Neural crest cell (in vitro differentiated cells): ENCODE measurements at regions not wholly inside any gene's neighbourhood (a gene's known extent, or its start where the extent isn't known, plus 50 kb on each side); places are given as distances from the start of the nearest gene placed in this dataset.

ENCODE experiments used
- DNase-seq: peaks from one replicate; pipeline ENCODE4 v3.0.0; 2021; ENCODE audit warnings: low read depth, mixed read lengths, low spot score
- H3K27ac Mint-ChIP-seq: one replicate; pipeline ENCODE4 v1.8.0; 2021; ENCODE audit warnings: mild to moderate bottlenecking, mixed read lengths; ENCODE audit not compliant: unreplicated experiment
- H3K27me3 Mint-ChIP-seq: 2 replicates; pipeline ENCODE4 v1.8.0; 2021; ENCODE audit warnings: low read depth, mild to moderate bottlenecking, mixed read lengths
- H3K36me3 Mint-ChIP-seq: 2 replicates; pipeline ENCODE4 v1.8.0; 2021; ENCODE audit warnings: low read depth, mild to moderate bottlenecking, mixed read lengths
- H3K4me1 Mint-ChIP-seq: 2 replicates; pipeline ENCODE4 v1.8.0; 2021; ENCODE audit warnings: mixed read lengths
- H3K4me3 Mint-ChIP-seq: one replicate; pipeline ENCODE4 v1.8.0; 2021; ENCODE audit warnings: mild to moderate bottlenecking, mixed read lengths
- H3K9me3 Mint-ChIP-seq: 2 replicates; pipeline ENCODE4 v1.8.0; 2021; ENCODE audit warnings: mixed read lengths
- TF ChIP-seq, protein P1 (sequence below): fragments of 200-600 bp; sonication (generic); conservative IDR thresholded peaks from 2 replicates; pipeline ENCODE4 v1.5.0; 2021; ENCODE audit warnings: antibody characterized with exemption, mild to moderate bottlenecking

DNA sequence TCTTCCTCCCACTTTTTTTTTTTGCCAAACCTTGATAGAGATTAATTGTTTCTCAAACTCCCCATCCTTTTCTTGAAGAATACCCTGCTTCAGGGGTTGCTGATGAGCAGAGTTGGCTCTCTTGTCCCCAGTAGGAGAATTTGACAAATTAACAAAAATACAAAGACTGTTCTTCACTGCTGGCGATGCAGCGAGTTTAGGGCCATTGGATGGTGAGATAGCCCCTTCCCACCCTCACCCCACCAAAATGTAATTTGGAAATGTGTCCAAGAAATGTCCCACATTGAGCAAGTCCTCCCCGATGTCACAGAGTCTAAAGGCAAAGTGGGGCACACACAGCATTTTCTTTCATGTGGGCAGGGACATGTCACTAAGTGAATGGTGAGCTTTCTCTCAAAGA lies 136.0 kb upstream of the RARB start:
- Mint-ChIP-seq H3K9me3 (no peaks in the 10 kb centered on the region), H3K27ac (peak overlapping the region; percentile 70), H3K36me3 (peaks cover 2% of the 10 kb centered on the region), H3K4me1 (peaks cover 64% of the 10 kb centered on the region), H3K4me3 (no peak overlapping the region), H3K27me3 (peaks cover 32% of the 10 kb centered on the region)
- TF ChIP-seq, protein P1, sequence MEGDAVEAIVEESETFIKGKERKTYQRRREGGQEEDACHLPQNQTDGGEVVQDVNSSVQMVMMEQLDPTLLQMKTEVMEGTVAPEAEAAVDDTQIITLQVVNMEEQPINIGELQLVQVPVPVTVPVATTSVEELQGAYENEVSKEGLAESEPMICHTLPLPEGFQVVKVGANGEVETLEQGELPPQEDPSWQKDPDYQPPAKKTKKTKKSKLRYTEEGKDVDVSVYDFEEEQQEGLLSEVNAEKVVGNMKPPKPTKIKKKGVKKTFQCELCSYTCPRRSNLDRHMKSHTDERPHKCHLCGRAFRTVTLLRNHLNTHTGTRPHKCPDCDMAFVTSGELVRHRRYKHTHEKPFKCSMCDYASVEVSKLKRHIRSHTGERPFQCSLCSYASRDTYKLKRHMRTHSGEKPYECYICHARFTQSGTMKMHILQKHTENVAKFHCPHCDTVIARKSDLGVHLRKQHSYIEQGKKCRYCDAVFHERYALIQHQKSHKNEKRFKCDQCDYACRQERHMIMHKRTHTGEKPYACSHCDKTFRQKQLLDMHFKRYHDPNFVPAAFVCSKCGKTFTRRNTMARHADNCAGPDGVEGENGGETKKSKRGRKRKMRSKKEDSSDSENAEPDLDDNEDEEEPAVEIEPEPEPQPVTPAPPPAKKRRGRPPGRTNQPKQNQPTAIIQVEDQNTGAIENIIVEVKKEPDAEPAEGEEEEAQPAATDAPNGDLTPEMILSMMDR = no peak
- no peak for DNase-seq

DNA sequence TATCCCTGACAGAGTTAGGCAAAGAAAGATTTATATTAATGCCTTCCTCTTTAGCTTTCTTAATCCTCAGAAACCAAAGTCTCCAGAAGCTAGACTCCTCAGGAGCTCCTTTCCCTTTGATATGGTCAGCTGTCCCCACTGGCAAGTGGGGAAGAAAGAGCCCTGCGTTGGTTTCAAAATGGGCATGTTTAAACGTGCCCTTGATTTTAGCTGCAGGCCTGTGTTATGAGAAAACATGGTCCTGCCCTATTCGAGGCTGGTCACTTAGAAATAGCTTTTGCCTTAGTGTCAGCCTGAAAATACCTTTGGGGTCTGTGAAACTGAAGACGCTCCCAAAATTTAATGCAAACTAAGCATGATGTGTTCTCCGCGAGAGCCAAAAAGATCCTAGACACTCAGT lies 135.5 kb upstream of the RARB start:
- Mint-ChIP-seq H3K27me3 (peaks cover 32% of the 10 kb centered on the region), H3K36me3 (no peaks in the 10 kb centered on the region), H3K9me3 (no peaks in the 10 kb centered on the region), H3K4me3 (no peak overlapping the region), H3K27ac (no peak overlapping the region), H3K4me1 (peaks cover 62% of the 10 kb centered on the region)
- TF ChIP-seq, protein P1 = no peak
- no peak for DNase-seq

DNA sequence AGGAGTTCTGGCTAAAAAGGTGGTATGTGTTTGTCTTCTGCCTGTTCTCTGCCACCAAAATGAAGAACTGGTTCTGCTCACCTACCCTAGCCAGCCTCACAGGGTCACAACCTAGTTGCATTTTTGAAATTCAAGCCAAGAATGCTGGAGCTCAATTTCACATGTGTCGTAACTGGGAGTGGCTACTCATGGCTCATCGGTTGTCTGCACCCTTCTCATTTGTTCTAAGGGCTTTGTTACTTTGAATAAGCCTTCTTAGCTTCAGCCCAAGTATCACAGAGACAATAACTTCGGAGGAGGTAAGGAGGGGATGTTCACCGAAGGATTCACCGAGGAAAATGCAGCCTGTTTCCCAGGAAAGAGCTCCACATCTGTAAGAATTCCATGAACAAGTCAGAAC lies 134.3 kb upstream of the RARB start:
- no peak for DNase-seq
- peaks cover 28% of the 10 kb centered on the region for H3K27me3 Mint-ChIP-seq
- no peaks in the 10 kb centered on the region for H3K36me3 Mint-ChIP-seq
- TF ChIP-seq, protein P1 = no peak
- no peaks in the 10 kb centered on the region for H3K9me3 Mint-ChIP-seq
- H3K4me1 Mint-ChIP-seq = peaks cover 67% of the 10 kb centered on the region
- H3K27ac Mint-ChIP-seq = no peak overlapping the region
- H3K4me3 Mint-ChIP-seq = peak overlapping the region; percentile 55

DNA sequence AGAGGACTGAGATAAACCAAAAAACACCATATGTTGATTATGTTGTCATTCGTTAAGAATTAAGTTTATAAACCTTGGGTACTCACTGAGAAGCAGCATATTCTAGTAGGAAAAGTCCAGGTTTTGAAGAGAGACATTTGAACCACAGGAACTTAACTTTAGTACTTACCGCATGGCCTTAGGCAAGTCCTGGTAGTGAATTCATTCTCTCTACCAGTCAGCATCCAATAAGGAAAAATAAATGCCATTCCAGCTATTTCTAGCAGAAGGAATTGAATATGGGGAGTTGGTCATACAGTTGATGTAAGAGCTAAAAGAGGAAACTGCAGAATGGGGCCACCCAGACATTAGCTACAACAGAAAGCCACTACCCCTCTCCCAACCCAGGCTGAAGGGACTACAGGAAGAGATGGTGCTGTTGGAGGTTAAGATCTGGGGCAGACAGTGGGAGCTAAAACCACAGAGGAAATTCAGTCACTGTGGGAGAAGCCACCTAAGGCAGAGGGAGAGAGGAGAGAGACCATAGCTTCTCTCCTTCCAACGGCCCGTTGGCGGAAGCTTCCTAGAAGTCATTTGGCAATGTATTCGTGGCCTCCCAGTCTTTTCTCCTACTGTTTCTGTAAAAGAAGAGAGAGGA lies 133.8 kb upstream of the RARB start:
- H3K27me3 Mint-ChIP-seq = peaks cover 27% of the 10 kb centered on the region
- no peaks in the 10 kb centered on the region for H3K36me3 Mint-ChIP-seq
- peak overlapping the region; percentile 55 for H3K4me3 Mint-ChIP-seq
- no peaks in the 10 kb centered on the region for H3K9me3 Mint-ChIP-seq
- no peak for DNase-seq
- no peak overlapping the region for H3K27ac Mint-ChIP-seq
- TF ChIP-seq, protein P1 = no peak
- peaks cover 61% of the 10 kb centered on the region for H3K4me1 Mint-ChIP-seq

DNA sequence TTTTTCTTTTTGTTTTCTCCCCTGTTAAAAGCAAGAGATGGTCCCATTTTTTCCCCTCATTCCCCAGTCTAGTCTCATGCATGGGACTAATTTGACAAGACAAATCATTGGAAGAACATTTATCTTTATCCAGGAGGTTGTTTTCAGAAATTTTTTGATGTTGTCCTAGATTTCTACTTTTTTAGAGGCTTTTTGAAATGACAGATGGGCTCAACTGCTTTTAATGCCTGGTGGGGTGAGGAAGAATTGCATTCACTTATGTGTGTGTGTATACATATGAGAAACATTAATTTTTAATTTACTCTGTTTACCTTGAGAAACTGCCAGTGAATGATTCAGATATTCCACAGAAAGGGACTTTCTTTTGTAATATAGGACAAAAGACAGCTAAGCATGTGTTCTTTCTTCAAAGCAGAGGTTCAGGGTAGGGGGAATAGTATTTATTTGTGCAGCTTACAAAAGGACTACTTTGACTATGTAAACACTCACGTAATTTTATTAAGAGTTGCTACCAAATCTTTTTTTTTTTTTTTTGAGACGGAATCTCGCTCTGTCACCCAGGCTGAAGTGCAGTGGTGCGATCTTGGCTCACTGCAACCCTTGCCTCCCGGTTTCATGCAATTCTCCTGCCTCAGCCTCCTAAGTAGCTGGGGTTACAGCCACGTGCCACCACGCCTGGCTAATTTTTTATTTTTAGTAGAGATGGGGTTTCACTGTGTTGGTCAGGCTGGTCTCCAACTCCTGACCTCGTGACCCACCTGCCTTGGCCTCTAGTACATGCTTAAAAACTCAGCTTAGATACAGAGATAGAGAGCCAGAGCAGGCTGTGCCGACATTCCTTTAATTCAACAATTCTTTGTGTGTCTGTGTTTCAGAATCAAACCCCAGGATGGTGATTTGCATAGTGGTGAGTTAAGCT lies 130.1 kb upstream of the RARB start:
- H3K9me3 Mint-ChIP-seq = no peaks in the 10 kb centered on the region
- peaks cover 16% of the 10 kb centered on the region for H3K27me3 Mint-ChIP-seq
- DNase-seq = no peak
- peaks cover 34% of the 10 kb centered on the region for H3K4me1 Mint-ChIP-seq
- TF ChIP-seq, protein P1 = no peak
- peak overlapping the region; percentile 6 for H3K4me3 Mint-ChIP-seq
- no peak overlapping the region for H3K27ac Mint-ChIP-seq
- no peaks in the 10 kb centered on the region for H3K36me3 Mint-ChIP-seq
